A549 (cell line): ENCODE measurements at regions not wholly inside any gene's neighbourhood (a gene's known extent, or its start where the extent isn't known, plus 50 kb on each side); places are given as distances from the start of the nearest gene placed in this dataset.

ENCODE experiments used
- ATAC-seq, 2 experiments: fragments of 200-7000 bp in 1 of 2; fragments of >200 bp in 1 of 2; cut with Nextera tagmentation in 1 of 2; cut with Tn5 transposase in 1 of 2; 3 replicates each; pipeline versions ENCODE4 v1.8.0 to v1.9.1; 2018 to 2020; ENCODE audit warnings: mild to moderate bottlenecking in 1 of 2, moderate library complexity in 1 of 2
- CTCF ChIA-PET: fragments of 300-600 bp; sonication (Branson Sonifier 250); formaldehyde crosslinking; extraction: SDS; loops from one replicate; lab custom pipeline; 2021; ENCODE audit warnings: antibody characterized with exemption, inconsistent platforms; lab: Yijun Ruan, JAX
- POLR2A ChIA-PET: fragments of 350-600 bp; formaldehyde crosslinking; extraction: SDS; loops from one replicate; lab custom pipeline; 2021; ENCODE audit warnings: antibody characterized with exemption, inconsistent platforms; lab: Yijun Ruan, JAX
- DNase-seq, 2 experiments: peaks; one replicate each; pipeline versions ENCODE4 v3.0.0 to v3.0.0-alpha.2; 2011 to 2016; ENCODE audit warnings: low read depth in 1 of 2, low spot score in 1 of 2
- FAIRE-seq: peaks from 2 replicates; lab custom pipeline; 2011; peaks lifted over from hg19 to GRCh38; lab: Jason Lieb, UNC
- H3K27ac ChIP-seq, 2 experiments: fragments of >200 bp; sonication (Bioruptor Twin); formaldehyde crosslinking; 3 replicates each; pipeline ENCODE4 v1.5.1; 2016 to 2017
- H3K4me1 ChIP-seq: fragments of >200 bp; sonication (Bioruptor Twin); formaldehyde crosslinking; 3 replicates; pipeline ENCODE4 v1.6.1; 2016
- H3K4me2 ChIP-seq: fragments of >200 bp; sonication (Bioruptor Twin); formaldehyde crosslinking; 3 replicates; pipeline ENCODE4 v1.6.1; 2016
- H3K4me3 ChIP-seq: fragments of >200 bp; sonication (Bioruptor Twin); formaldehyde crosslinking; 3 replicates; pipeline ENCODE4 v1.5.1; 2016
- H3K9me3 ChIP-seq: fragments of >200 bp; sonication (Bioruptor Twin); formaldehyde crosslinking; 3 replicates; pipeline ENCODE4 v1.6.1; 2016
- ATOH8 ChIP-seq: fragments of 250-450 bp; sonication (Bioruptor Pico); IDR thresholded peaks from 2 replicates; pipeline ENCODE4 v1.5.0; 2020; ENCODE audit warnings: low read depth, mild to moderate bottlenecking, moderate library complexity
- BHLHE40 ChIP-seq: IDR thresholded peaks from 2 replicates; pipeline ENCODE4 v1.6.1; 2012; ENCODE audit warnings: low read depth, low read length, inconsistent platforms
- CBX8 ChIP-seq: fragments of 200-600 bp; sonication (generic); IDR thresholded peaks from 2 replicates; pipeline ENCODE4 v1.6.1; 2016
- CHD4 ChIP-seq: fragments of 200-600 bp; sonication (generic); IDR thresholded peaks from 2 replicates; pipeline ENCODE4 v1.6.1; 2016; ENCODE audit warnings: antibody characterized with exemption, mild to moderate bottlenecking, borderline replicate concordance
- EHMT2 ChIP-seq: fragments of 200-600 bp; sonication (generic); IDR thresholded peaks from 2 replicates; pipeline ENCODE4 v1.6.1; 2016; ENCODE audit warnings: antibody characterized with exemption, low read depth, mild to moderate bottlenecking, moderate library complexity
- ELK1 ChIP-seq: fragments of 150-350 bp; IDR thresholded peaks from 2 replicates; pipeline ENCODE4 v1.6.1; 2014; ENCODE audit warnings: low read depth, mild to moderate bottlenecking, low read length
- EP300 ChIP-seq, 2 experiments: fragments of >200 bp; sonication (Bioruptor Twin); formaldehyde crosslinking; IDR thresholded peaks; 2 replicates in 1 of 2; 3 replicates in 1 of 2; pipeline ENCODE4 v1.6.1; 2016 to 2017
- ESRRA ChIP-seq: fragments of 150-350 bp; IDR thresholded peaks from 2 replicates; pipeline ENCODE4 v1.6.1; 2014; ENCODE audit warnings: mild to moderate bottlenecking, low read length, borderline replicate concordance
- FOXS1 ChIP-seq: fragments of 250-450 bp; sonication (Bioruptor Pico); IDR thresholded peaks from 2 replicates; pipeline ENCODE4 v1.5.0; 2020; ENCODE audit warnings: mild to moderate bottlenecking, moderate library complexity
- HDAC2 ChIP-seq: fragments of 200-600 bp; sonication (generic); IDR thresholded peaks from 2 replicates; pipeline ENCODE4 v1.6.1; 2016
- HMGXB4 ChIP-seq: fragments of 250-450 bp; sonication (Bioruptor Pico); IDR thresholded peaks from 2 replicates; pipeline ENCODE4 v1.5.0; 2021; ENCODE audit warnings: mild to moderate bottlenecking, moderate library complexity, borderline replicate concordance
- HOXB5 ChIP-seq: fragments of 250-450 bp; sonication (Bioruptor Pico); IDR thresholded peaks from 2 replicates; pipeline ENCODE4 v1.5.0; 2020; ENCODE audit warnings: mild to moderate bottlenecking, moderate library complexity
- JUNB ChIP-seq: fragments of >200 bp; sonication (Bioruptor Twin); formaldehyde crosslinking; IDR thresholded peaks from 2 replicates; pipeline ENCODE4 v1.6.1; 2016
- KDM5A ChIP-seq: fragments of 200-600 bp; sonication (generic); IDR thresholded peaks from 2 replicates; pipeline ENCODE4 v1.6.1; 2016; ENCODE audit warnings: antibody characterized with exemption, mild to moderate bottlenecking
- PBX3 ChIP-seq: IDR thresholded peaks from 2 replicates; pipeline ENCODE4 v1.6.1; 2012
- POLR2AphosphoS2 ChIP-seq: conservative IDR thresholded peaks from 2 replicates; pipeline ENCODE4 v1.6.1; 2012; ENCODE audit warnings: low read length, improper control_type of control experiment, inconsistent platforms
- RAD21 ChIP-seq, 2 experiments: fragments of >200 bp in 1 of 2; sonication (Bioruptor Twin) in 1 of 2; formaldehyde crosslinking in 1 of 2; IDR thresholded peaks in 1 of 2; conservative IDR thresholded peaks in 1 of 2; 2 replicates in 1 of 2; 3 replicates in 1 of 2; pipeline ENCODE4 v1.6.1; 2012 to 2018; ENCODE audit warnings: inconsistent platforms in 1 of 2
- RNF2 ChIP-seq: fragments of 200-600 bp; sonication (generic); IDR thresholded peaks from 2 replicates; pipeline ENCODE4 v1.6.1; 2016; ENCODE audit warnings: low read depth, mild to moderate bottlenecking, antibody characterized with exemption, moderate library complexity, borderline replicate concordance
- SMC3 ChIP-seq: fragments of >200 bp; sonication (Bioruptor Twin); formaldehyde crosslinking; IDR thresholded peaks from 3 replicates; pipeline ENCODE4 v1.6.1; 2018; ENCODE audit warnings: inconsistent platforms
- TP53 ChIP-seq: fragments of 250-450 bp; sonication (Bioruptor Pico); IDR thresholded peaks from 2 replicates; pipeline ENCODE4 v1.5.0; 2021; ENCODE audit warnings: mild to moderate bottlenecking, moderate library complexity
- ZNF302 ChIP-seq: fragments of 250-450 bp; sonication (Bioruptor Pico); IDR thresholded peaks from 2 replicates; pipeline ENCODE4 v1.9.0; 2021; ENCODE audit warnings: inconsistent platforms, mild to moderate bottlenecking, moderate library complexity
- ZSCAN20 ChIP-seq: fragments of 250-450 bp; sonication (Bioruptor Pico); IDR thresholded peaks from 2 replicates; pipeline ENCODE4 v1.8.0; 2022; ENCODE audit warnings: mild to moderate bottlenecking, moderate library complexity
- WGBS: methylation state at CpG from one replicate; pipeline ENCODE4 v1.1.6; 2017; ENCODE audit errors: missing lambda C conversion rate; 5-methylcytosine and 5-hydroxymethylcytosine counted together

GRCh38 chr9:28650327-28650726, 1077.0 kb upstream of the C9orf72 start:
- H3K4me1 ChIP-seq, result no peaks in the 10 kb centered on the region
- POLR2A ChIA-PET, result no interaction called here
- ATAC-seq (no peak), FAIRE-seq (no peak), DNase-seq (no peak)
- no peaks in the 10 kb centered on the region for H3K9me3 ChIP-seq
- CTCF ChIA-PET, result no interaction called here
- 2% methylated on average over 4 of the region's 4 CpGs for WGBS
- no peak overlapping the region for H3K4me3 ChIP-seq
- no peak for TF ChIP-seq ZNF302
- no peak for TF ChIP-seq CBX8
- no peak for TF ChIP-seq KDM5A
- no peak for TF ChIP-seq HDAC2
- TF ChIP-seq JUNB, result no peak
- TF ChIP-seq SMC3, result no peak
- TF ChIP-seq ELK1, result no peak
- no peak for TF ChIP-seq POLR2AphosphoS2
- TF ChIP-seq RNF2, result no peak
- TF ChIP-seq EP300 (IDR thresholded peaks at IDR 0.05), result no peak
- no peak for TF ChIP-seq HMGXB4 (CRISPR knock-in tag)
- TF ChIP-seq FOXS1 (CRISPR knock-in tag), result no peak
- H3K4me2 ChIP-seq, result no peak overlapping the region
- no peak overlapping the region for H3K27ac ChIP-seq

GRCh38 chr9:28651050-28651722, 1077.9 kb upstream of the C9orf72 start:
- ChIA-PET CTCF (no interaction called here), POLR2A (no interaction called here)
- H3K4me3 ChIP-seq, result no peak overlapping the region
- TF ChIP-seq ATOH8 (no peak), BHLHE40 (no peak), RAD21 (conservative IDR thresholded peaks at IDR 0.05 in 1 of 2, IDR thresholded peaks at IDR 0.05 in 1 of 2) (no peak), ZSCAN20 (CRISPR knock-in tag) (no peak), HOXB5 (CRISPR knock-in tag) (no peak), CHD4 (no peak), PBX3 (no peak), TP53 (CRISPR knock-in tag) (no peak), EHMT2 (no peak), ESRRA (no peak)
- TF ChIP-seq, all 56 proteins: peak for 0
- H3K27ac ChIP-seq, result no peak overlapping the region
- no peak overlapping the region for H3K4me2 ChIP-seq
- H3K9me3 ChIP-seq, result no peaks in the 10 kb centered on the region
- WGBS, result 3% methylated on average over 5 of the region's 5 CpGs
- H3K4me1 ChIP-seq, result no peaks in the 10 kb centered on the region
- DNase-seq (no peak), FAIRE-seq (no peak), ATAC-seq (no peak)
